Activated T-helper 2 cell treated with anti-CD3 and anti-CD28 coated beads, Interferon-gamma antibody, Interleukin-2, Interleukin-4, amounts not matched to agents 10 μg/mL and 5 μg/mL and 100 μg/mL, durations not matched to agents 14 hours and 24 hours and 36 hours (primary cell): ENCODE measurements at regions not wholly inside any gene's neighbourhood (a gene's known extent, or its start where the extent isn't known, plus 50 kb on each side); places are given as distances from the start of the nearest gene placed in this dataset.
"Not testable (repeated sequence)": the region's sequence is repeated elsewhere in the genome, so short reads cannot be mapped to it uniquely, and the experiment has no call there.

Source experiments
- DNase-seq: peaks from one replicate; pipeline ENCODE4 v3.0.0; 2021; ENCODE audit warnings: low spot score
- H3K27ac Mint-ChIP-seq: one replicate; pipeline ENCODE4 v1.8.0; 2021; ENCODE audit warnings: mixed read lengths
- H3K27me3 Mint-ChIP-seq: one replicate; pipeline ENCODE4 v1.8.0; 2021; ENCODE audit warnings: low read depth, mixed read lengths
- H3K36me3 Mint-ChIP-seq: one replicate; pipeline ENCODE4 v1.8.0; 2021; ENCODE audit warnings: low read depth, mixed read lengths
- H3K4me1 Mint-ChIP-seq: one replicate; pipeline ENCODE4 v1.8.0; 2021; ENCODE audit warnings: low read depth, mixed read lengths
- H3K4me3 Mint-ChIP-seq: one replicate; pipeline ENCODE4 v1.8.0; 2021; ENCODE audit warnings: low read depth, mild to moderate bottlenecking, moderate library complexity, mixed read lengths
- H3K9me3 Mint-ChIP-seq: one replicate; pipeline ENCODE4 v1.8.0; 2021; ENCODE audit warnings: mixed read lengths
- intact Hi-C: fragments of 100-400 bp; cut with micrococcal nuclease; formaldehyde crosslinking; loops from one replicate; pipeline ENCODE4 v1.15.1; 2023

- DNase-seq, intact Hi-C loops, H3K4me3 Mint-ChIP-seq, H3K36me3 Mint-ChIP-seq, H3K4me1 Mint-ChIP-seq, H3K27ac Mint-ChIP-seq, H3K27me3 Mint-ChIP-seq: not testable (repeated sequence)
- H3K9me3 Mint-ChIP-seq = peaks cover 65% of the 10 kb centered on the region
Observed at GRCh38 chr4:30215973-30216372, 504.2 kb upstream of the PCDH7 start.

- Mint-ChIP-seq H3K36me3 (no peaks in the 10 kb centered on the region), H3K9me3 (peaks cover 55% of the 10 kb centered on the region), H3K4me3 (no peak overlapping the region), H3K27ac (no peak overlapping the region), H3K27me3 (no peaks in the 10 kb centered on the region), H3K4me1 (no peaks in the 10 kb centered on the region)
- intact Hi-C loops = no loop called here
- DNase-seq = no peak
Observed at GRCh38 chr4:30245140-30245539, 475.0 kb upstream of the PCDH7 start.

GRCh38 chr4:30256116-30256832, 463.9 kb upstream of the PCDH7 start:
- Mint-ChIP-seq H3K27me3 (no peaks in the 10 kb centered on the region), H3K4me3 (no peak overlapping the region), H3K4me1 (no peaks in the 10 kb centered on the region), H3K36me3 (no peaks in the 10 kb centered on the region), H3K9me3 (peaks cover 50% of the 10 kb centered on the region), H3K27ac (no peak overlapping the region)
- intact Hi-C loops = no loop called here
- no peak for DNase-seq

GRCh38 chr4:30258949-30259348, 461.2 kb upstream of the PCDH7 start:
- intact Hi-C loops = no loop called here
- Mint-ChIP-seq H3K27ac (no peak overlapping the region), H3K4me3 (no peak overlapping the region), H3K4me1 (no peaks in the 10 kb centered on the region), H3K27me3 (no peaks in the 10 kb centered on the region), H3K9me3 (peaks cover 39% of the 10 kb centered on the region), H3K36me3 (no peaks in the 10 kb centered on the region)
- DNase-seq = no peak

GRCh38 chr4:30262379-30262778, 457.8 kb upstream of the PCDH7 start:
- DNase-seq = no peak
- H3K27me3 Mint-ChIP-seq = no peaks in the 10 kb centered on the region
- H3K4me3 Mint-ChIP-seq = no peak overlapping the region
- H3K4me1 Mint-ChIP-seq = no peaks in the 10 kb centered on the region
- no peaks in the 10 kb centered on the region for H3K36me3 Mint-ChIP-seq
- no peak overlapping the region for H3K27ac Mint-ChIP-seq
- peaks cover 28% of the 10 kb centered on the region for H3K9me3 Mint-ChIP-seq
- intact Hi-C loops = no loop called here

GRCh38 chr4:30264465-30264864, 455.7 kb upstream of the PCDH7 start:
- Mint-ChIP-seq H3K4me3 (no peak overlapping the region), H3K4me1 (no peaks in the 10 kb centered on the region), H3K36me3 (no peaks in the 10 kb centered on the region), H3K27ac (no peak overlapping the region), H3K9me3 (peaks cover 28% of the 10 kb centered on the region), H3K27me3 (no peaks in the 10 kb centered on the region)
- DNase-seq = no peak
- intact Hi-C loops = no loop called here

GRCh38 chr4:30265716-30266115, 454.5 kb upstream of the PCDH7 start:
- intact Hi-C loops = no loop called here
- Mint-ChIP-seq H3K36me3 (no peaks in the 10 kb centered on the region), H3K27ac (no peak overlapping the region), H3K4me3 (no peak overlapping the region), H3K27me3 (no peaks in the 10 kb centered on the region), H3K9me3 (peaks cover 34% of the 10 kb centered on the region), H3K4me1 (no peaks in the 10 kb centered on the region)
- DNase-seq = no peak

- Mint-ChIP-seq H3K27ac (no peak overlapping the region), H3K4me1 (no peaks in the 10 kb centered on the region), H3K4me3 (no peak overlapping the region), H3K36me3 (no peaks in the 10 kb centered on the region), H3K9me3 (peaks cover 34% of the 10 kb centered on the region), H3K27me3 (no peaks in the 10 kb centered on the region)
- DNase-seq = no peak
- intact Hi-C loops = no loop called here
Observed at GRCh38 chr4:30268370-30268769, 451.8 kb upstream of the PCDH7 start.

- intact Hi-C loops = no loop called here
- no peak overlapping the region for H3K4me3 Mint-ChIP-seq
- no peaks in the 10 kb centered on the region for H3K27me3 Mint-ChIP-seq
Observed at GRCh38 chr4:30269850-30270249, 450.3 kb upstream of the PCDH7 start.

GRCh38 chr4:30281986-30282385, 438.2 kb upstream of the PCDH7 start:
- no peaks in the 10 kb centered on the region for H3K36me3 Mint-ChIP-seq
- DNase-seq = no peak
- H3K4me3 Mint-ChIP-seq = no peak overlapping the region
- H3K9me3 Mint-ChIP-seq = peaks cover 16% of the 10 kb centered on the region
- H3K27ac Mint-ChIP-seq = no peak overlapping the region
- H3K4me1 Mint-ChIP-seq = no peaks in the 10 kb centered on the region
- no peaks in the 10 kb centered on the region for H3K27me3 Mint-ChIP-seq
- intact Hi-C loops = no loop called here

More at GRCh38 chr4:30269850-30270249, 450.3 kb upstream of the PCDH7 start:
- H3K9me3 Mint-ChIP-seq = peaks cover 38% of the 10 kb centered on the region
- no peaks in the 10 kb centered on the region for H3K36me3 Mint-ChIP-seq
- H3K4me1 Mint-ChIP-seq = no peaks in the 10 kb centered on the region
- DNase-seq = no peak
- no peak overlapping the region for H3K27ac Mint-ChIP-seq

- Mint-ChIP-seq H3K4me3 (no peak overlapping the region), H3K4me1 (no peaks in the 10 kb centered on the region), H3K27ac (no peak overlapping the region), H3K27me3 (no peaks in the 10 kb centered on the region), H3K36me3 (no peaks in the 10 kb centered on the region), H3K9me3 (peaks cover 21% of the 10 kb centered on the region)
- no peak for DNase-seq
- intact Hi-C loops = no loop called here
Observed at GRCh38 chr4:30283336-30283735, 436.8 kb upstream of the PCDH7 start.

GRCh38 chr4:30294295-30294694, 425.9 kb upstream of the PCDH7 start:
- DNase-seq = no peak
- Mint-ChIP-seq H3K4me1 (no peaks in the 10 kb centered on the region), H3K27me3 (no peaks in the 10 kb centered on the region), H3K4me3 (no peak overlapping the region), H3K9me3 (peaks cover 41% of the 10 kb centered on the region), H3K36me3 (no peaks in the 10 kb centered on the region), H3K27ac (no peak overlapping the region)
- intact Hi-C loops = no loop called here

- no peaks in the 10 kb centered on the region for H3K36me3 Mint-ChIP-seq
- H3K4me1 Mint-ChIP-seq = no peaks in the 10 kb centered on the region
- no peak for DNase-seq
- no peak overlapping the region for H3K27ac Mint-ChIP-seq
- H3K9me3 Mint-ChIP-seq = peaks cover 40% of the 10 kb centered on the region
- no peaks in the 10 kb centered on the region for H3K27me3 Mint-ChIP-seq
- no peak overlapping the region for H3K4me3 Mint-ChIP-seq
- intact Hi-C loops = no loop called here
Observed at GRCh38 chr4:30295652-30296051, 424.5 kb upstream of the PCDH7 start.

- Mint-ChIP-seq H3K36me3 (no peaks in the 10 kb centered on the region), H3K4me1 (no peaks in the 10 kb centered on the region), H3K4me3 (no peak overlapping the region), H3K27ac (no peak overlapping the region), H3K9me3 (peaks cover 45% of the 10 kb centered on the region), H3K27me3 (no peaks in the 10 kb centered on the region)
- intact Hi-C loops = no loop called here
- DNase-seq = no peak
Observed at GRCh38 chr4:30314001-30314400, 406.2 kb upstream of the PCDH7 start.
